GM21360 (cell line): ENCODE measurements at regions not wholly inside any gene's neighbourhood (a gene's known extent, or its start where the extent isn't known, plus 50 kb on each side); places are given as distances from the start of the nearest gene placed in this dataset.
"Not testable (repeated sequence)": the region's sequence is repeated elsewhere in the genome, so short reads cannot be mapped to it uniquely, and the experiment has no call there.

ENCODE experiments used
- ATAC-seq: cut with Tn5 transposase; IDR thresholded peaks from one replicate; pipeline ENCODE4 v1.9.1; 2021; ENCODE audit warnings: mild to moderate bottlenecking, moderate library complexity; ENCODE audit not compliant: unreplicated experiment

DNA sequence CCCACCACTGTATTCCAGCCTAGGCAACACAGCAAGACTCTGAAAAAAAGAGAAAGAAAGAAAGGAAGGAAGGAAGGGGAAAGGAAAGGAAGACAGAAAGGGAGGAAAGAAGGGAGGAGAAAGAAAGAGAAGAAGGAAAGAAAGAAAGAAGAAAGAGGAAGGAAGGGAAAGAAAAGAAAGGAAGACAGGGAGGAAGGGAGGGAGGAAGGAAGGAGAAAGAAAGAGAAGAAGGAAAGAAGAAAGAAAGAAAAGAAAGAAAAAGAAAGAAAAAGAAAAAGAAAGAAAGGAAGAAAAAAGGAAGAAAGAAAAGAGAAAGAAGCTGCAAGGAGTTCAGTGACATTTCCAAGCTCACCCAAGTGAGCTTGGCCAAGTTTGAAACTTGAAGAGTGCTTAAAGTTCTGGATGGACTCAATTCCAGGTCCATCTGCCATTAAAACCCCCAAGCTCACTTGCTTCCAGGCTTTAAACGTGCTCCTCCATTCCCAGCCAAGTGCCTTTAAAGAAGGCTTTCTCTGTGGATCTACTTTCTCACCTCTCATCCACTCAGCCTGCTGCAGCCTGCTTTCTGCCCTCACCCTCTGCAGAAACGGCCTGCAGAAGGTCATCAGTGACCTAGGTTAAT, 101.5 kb downstream of the VCPKMT start:
- ATAC-seq = no peak

DNA sequence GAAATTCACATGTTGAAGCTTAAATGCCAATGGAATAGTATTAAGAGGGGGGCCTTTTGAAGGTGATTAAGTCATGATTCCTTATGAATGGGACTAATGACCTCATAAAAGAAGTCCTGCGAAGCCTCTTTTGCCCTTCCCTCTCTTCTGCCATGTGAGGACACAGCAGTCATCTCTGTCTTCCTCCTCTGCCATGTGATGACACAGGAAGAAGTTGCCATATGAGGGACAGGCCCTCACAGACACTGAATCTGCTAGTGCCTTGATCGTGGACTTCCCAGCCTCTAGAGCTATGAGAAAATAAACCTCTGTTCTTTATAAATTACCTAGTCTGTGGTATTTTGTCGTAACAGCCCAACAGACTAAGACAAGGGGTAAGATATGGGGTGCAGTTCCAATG, 100.7 kb downstream of the VCPKMT start:
- no peak for ATAC-seq

DNA sequence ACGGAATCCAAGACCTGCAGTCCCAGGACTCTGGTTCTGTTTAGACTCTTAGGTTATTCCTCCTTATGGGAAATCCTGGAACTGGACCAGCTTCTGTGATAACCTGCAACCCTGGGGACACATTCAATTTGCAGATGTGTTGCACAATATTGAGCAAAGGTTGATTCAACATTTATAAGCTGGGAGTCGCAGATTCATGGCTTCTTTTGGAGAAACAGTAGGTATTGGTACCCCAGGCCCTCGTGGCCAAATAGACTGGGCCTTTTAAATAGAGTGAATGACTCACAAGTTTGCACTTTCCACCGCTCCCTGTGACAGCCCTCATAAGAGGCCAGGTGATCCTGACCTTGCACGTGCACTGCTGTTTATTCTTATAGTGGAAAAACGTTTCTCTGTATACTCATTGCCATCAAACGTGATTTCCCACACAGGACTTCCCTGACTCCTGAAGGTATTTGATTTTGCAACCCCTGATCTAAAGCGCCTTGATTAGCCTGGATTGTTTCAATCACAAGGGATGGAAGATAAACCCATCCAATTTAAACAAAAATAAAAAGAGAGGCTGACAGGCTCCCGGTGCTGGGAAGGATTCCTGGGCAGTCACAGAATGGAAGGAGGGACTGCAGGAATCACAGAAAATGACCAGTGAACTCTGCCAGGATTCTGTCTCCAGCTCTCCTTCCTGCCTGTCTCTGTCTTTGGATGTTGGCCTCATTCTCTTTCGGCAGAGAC, 98.0 kb downstream of the VCPKMT start:
- no peak for ATAC-seq

DNA sequence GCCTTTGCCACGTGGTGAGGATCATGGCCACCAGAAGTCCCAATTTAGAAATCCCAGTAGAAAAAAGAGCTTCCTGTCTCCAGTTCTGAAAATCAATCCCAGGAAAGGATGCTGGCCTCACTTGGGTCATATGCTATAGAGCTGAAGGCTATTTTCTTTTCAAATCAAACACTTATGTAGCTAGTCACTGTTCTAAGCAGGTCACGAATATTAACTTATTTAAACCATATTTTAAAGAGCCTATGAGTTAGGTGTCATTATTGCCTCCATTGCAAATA, 97.5 kb downstream of the VCPKMT start:
- ATAC-seq = no peak

DNA sequence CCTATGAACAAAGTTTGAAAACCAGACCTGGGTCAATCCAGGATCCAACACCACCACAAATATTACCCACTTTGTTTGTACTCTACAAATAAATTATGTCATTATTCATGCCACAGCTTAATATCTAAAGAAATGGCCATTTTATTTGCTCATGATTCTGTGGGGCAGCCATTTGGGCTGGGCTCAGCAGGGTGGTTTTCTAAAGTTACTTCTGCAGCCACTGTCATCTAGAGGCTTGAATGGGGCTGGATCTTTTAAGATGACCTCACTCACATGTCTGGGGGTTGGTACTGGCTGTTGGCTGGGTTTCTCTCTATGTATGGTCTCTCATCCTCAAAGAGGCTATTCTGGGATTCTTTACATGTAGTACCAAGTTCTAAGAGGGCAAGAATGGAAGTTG, 96.2 kb downstream of the VCPKMT start:
- ATAC-seq = no peak

DNA sequence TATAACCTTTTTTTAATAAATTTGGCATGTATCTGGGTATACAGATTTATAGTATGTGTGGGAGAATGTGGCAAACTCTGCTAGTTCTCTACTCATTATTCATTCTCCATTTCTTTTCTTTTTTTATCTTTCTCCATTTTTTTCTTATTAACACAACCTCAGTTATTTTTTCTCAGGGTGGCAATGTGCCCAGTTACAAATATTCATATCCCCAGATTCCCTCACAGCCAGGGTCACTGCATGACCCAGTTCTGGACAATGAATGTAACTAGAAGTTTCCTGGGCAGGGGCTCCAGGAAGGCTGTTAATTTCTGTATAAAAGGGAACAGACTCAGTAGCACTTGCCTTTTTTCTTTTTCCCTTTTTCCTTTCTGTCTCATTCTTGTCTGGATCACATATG, 95.6 kb downstream of the VCPKMT start:
- ATAC-seq = no peak

DNA sequence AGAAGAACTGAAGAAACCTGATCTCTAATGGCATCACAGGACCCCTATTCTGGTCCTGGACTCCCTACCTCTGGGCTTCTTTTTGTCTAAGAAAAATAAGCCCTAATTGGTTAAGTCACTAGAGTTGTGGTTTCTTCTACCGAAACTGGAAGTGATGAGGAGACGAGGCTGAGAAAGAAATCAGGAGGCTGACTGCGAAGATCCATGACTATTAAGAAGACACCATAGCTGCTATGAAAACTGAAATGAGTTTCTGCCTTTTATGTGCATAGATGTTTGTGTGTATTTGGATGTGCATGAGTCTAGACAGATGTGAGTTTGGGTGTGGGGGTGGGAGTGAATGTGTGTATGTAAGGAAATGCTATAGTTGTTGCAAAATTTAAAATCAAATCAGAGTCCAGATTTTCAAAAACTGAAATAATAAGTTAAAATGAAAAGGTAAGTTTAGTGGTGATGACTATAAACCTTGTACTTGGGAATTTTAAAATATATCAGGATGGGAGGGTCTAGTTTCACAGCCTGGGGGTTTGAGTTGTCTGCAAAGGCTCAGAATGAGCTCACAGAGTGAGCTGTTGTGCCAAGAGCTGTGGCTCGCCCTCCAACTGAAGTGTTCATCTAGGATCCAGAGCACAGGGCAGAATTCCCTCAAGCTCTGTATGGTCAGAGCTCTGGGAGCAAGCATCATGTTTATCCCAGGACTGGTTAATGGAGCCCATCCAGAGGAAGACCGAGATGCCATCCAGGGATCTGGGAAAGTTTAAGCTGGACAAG, 94.9 kb downstream of the VCPKMT start:
- no peak for ATAC-seq

DNA sequence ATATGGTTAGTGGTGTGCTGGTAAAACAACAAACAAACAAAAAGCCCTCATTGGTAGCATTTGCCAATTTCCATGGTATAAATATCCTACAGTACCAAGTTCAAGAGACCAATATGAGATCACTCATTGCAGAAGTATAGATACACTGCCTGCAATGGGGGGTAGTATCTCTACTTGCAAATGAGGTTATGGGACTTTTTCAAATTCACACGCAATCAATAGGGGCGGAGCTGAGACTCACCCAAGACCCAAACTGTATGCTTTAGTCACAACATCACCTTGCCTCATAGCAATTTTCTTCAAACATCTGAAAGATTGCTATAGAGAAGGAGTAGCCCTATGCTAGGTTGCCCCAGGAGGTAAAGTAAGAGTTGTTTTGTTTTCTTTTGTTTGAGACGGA, 93.7 kb downstream of the VCPKMT start:
- ATAC-seq = no peak

DNA sequence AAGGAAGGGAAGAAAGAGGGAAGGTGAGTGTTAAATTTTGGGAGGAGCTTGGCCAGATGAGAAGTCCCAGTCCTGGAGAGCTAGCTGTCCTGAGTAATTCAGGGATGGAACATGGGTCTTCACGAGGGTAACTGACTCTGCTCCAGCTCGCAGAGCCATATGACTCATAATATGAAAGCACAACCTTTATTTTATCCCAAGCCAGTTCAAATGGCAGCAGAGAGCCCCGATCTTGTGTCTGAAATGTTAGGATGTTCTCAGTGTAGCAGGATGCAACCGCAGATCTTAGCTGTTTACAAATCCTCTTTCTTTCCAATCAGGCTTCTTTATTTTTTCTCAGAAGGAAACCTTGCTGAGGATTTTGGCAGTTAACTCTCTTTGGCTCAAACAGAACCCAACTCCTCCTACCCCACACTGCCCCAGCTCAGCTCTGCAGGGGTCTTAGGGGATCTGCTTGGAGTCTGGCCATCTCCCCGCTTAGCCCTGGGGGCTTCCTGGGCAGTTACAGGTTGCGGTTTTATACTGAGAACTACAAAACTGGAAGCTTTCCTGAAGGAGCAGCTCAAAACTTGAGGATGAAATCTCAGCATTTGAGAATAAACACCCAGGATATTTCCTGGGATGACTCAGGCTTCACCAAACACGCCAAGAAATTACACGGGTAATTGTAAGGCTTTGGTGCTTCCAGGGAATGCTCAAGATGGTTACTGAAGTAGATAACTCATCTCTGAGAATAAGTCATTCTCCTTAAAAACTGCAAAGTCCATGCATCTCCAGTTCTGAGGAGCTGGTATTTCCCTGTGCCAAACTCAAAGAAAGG, 92.5 kb downstream of the VCPKMT start:
- no peak for ATAC-seq

DNA sequence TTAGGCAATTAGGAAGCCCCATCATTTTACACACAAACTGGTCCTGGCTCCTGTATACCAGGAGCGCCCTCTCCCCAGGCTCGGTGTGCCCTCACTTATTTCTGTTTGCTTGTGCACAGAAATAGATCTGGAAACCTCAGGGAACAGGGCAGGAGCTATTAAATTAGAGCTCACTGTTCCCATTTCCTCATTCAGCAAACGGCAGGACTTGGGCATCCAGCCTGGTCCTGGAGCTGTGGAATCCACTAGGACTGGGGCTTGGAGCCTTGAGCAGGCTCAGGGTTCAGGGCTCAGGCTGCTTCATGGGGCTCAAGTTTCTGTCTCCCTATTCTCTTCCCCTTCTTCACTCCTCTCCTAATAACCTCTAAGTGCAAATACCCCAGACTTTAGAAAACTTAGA, 91.3 kb downstream of the VCPKMT start:
- no peak for ATAC-seq

DNA sequence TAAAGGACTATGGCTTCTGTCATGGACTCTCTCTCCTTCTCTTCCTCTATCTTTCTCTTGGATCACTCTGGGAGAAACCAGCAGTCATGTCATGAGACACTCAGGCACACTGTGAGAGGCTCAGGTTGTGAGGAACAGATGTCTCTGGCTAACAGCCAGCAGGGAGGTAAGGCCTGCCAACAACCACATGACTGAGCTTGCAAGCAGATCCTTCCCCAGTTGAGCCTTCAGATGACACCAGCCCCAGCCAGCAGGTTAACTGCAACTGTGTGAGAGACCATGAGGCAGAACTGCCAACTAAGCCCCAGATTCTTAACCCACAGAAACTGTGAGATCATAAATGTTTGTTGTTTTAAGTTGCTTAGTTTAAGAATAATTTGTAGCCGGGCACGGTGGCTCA, 90.6 kb downstream of the VCPKMT start:
- ATAC-seq = no peak

DNA sequence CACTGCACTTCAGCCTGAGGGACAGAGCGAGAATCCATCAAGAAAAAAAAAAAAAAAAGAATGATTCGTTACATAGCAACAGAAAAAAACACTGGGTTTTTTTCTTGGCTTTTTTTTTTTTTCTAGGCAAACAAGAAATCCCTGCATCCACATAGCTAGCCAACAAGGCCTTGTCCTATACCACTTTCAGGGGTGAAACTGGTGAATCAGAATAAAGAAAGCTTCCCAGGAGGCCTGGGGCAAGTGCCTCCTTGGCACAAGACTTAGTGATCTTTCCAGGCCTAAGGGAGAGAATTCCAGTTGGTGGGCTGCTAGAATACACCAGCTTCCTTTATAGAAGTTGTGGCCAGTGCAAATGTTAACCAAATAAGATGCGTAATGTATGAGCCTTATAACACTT, 90.0 kb downstream of the VCPKMT start:
- ATAC-seq = no peak

DNA sequence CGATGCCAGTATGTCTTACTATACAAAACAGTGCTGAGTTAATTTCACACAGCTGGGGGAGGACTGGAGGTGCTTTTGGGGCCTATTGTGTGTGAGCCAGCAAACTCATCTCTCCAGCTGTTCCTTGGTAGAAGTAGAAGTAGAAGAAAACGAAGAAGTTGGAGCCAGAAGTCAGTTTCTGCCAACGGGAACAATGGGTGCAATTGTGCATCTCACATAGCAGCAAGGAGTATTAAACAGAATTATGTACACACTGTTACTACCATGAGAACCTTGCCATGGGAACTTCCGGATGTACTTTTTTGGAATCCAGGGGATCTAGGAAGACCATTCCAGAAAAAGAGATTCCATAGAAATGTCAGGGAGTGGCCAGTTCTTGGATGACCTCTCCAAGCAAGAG, 88.6 kb downstream of the VCPKMT start:
- ATAC-seq = no peak

DNA sequence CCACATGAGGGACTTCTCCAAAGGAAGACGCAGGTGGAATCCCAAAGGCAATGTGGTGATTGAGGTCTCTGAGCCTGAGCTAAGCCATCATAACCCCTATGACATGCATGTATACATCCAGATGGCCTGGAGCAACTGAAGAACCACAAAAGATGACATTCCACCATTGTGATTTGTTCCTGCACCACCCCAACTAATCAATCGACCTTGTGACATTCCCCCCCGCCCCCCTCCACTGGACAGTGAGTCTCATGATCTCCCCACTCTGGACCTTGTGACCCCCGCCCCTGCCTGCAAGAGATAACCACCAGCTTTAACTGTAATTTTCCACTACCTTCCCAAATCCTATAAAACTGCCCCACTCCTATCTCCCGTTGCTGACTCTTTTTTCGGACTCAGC, 87.9 kb downstream of the VCPKMT start:
- ATAC-seq = no peak

DNA sequence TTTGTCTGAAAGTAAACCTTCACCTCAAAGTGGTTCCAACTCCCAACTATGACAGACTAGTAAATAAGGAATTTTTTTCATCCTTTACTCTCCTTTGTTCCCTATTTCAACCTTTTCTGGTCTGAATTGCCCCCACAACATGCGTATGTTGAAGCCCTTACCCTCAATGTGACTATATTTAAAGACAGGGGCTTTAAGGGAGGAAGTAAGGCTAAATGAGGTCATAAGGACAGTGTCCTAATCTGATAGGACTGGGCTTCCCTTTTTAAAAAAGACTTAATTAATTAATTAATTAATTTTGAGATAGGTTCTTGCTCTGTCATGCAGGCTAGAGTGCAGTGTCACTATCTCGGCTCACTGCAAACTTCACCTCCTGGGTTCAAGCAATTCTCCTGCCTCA, 86.3 kb downstream of the VCPKMT start:
- no peak for ATAC-seq

DNA sequence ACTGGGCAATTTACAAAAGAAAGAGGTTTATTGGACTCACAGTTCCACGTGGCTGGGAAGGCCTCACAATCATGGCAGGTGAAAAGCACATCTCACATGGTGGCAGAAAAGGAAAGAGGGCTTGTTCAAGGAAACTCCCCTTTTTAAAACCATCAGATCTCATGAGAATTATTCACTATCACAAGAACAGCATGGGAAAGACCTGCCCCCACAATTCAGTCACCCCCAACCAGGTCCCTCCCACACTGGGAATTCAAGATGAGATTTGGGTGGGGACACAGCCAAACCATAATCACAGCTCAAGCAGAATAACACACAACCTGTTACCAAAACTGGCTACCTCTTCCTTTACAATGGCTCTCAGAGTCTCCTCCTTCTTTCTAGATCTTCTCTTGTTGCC, 85.5 kb downstream of the VCPKMT start:
- not testable (repeated sequence) for ATAC-seq

DNA sequence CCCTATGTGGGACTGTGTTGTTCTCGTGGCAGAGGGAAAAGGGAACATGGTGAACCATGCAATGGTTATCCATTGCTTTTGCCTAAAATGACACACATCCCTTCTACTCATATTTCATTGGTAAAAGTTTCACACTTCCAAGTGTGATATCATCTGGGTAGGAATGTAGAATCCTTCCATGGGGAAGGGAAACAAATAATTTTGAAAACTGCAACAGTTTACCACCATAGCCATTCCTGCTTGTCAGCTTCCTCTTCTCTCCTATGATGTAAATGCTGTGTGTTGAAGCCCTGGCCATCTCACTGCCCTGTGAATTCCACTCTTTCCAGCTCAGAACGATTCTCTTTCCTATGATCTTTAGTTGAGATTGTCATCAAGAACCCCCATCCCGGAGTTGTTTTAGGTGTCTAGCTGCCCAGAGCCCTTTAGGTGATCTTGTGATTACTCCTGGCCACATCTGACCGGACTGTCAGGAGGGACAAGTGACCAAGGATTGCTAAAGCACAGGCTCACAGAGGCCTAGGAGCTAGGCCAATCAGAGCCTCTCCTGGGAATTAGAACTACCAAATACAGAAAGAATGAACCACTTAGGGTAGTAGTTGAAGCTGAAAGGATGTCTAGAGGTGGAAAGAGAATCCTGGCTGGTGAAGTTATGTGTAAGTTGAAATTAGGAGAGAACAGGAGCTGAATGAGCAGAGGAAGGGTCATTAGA, 84.6 kb downstream of the VCPKMT start:
- ATAC-seq = no peak

DNA sequence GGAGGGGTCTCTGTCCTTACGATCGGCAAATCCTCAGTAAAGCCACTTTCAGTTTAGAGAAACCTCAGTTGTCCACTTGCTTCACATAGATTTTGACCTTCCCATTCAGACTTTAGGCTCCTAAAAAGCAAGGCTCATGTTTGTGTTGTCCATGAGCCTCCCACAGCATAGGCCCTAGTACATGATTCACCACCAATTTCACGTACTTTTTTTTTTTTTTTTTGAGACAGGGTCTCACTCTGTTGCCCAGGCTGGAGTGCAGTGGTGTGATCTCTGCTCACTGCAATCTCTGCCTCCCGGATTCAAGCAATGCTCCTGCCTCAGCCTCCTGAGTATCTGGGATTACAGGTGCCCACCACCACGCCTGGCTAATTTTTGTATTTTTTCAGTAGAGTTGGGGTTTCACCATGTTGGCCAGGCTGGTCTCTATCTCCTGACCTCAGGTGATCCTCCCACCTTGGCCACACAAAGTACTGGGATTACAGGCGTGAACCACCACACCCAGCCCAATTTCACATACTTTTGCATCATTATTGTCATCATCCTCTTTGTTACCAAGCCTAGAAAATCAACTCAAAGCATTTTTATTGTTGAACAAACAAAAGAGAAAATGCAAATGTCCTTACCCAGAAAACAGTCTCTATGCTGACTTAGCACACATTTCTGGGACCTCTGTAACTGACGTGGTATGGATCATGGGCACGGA, 83.8 kb downstream of the VCPKMT start:
- not testable (repeated sequence) for ATAC-seq

DNA sequence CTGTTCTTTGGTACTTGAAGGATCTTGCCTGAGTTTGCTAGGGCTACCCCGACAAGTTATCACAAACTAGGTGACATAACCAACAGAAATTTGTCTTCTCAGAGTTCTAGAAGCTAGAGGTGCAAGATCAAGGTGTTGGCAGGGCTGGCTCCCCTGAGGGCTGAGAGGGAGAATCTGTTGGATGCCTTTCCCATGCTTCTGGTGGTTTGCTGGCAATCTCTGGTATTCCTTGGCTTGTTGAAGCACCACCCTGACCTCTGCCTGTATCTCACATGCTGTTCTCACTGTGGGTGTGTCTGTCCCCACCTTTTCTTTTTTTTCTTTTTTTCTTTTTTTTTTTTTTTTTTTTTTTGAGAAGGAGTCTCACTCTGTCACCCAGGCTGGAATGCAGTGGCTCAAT, 81.2 kb downstream of the VCPKMT start:
- ATAC-seq = no peak

DNA sequence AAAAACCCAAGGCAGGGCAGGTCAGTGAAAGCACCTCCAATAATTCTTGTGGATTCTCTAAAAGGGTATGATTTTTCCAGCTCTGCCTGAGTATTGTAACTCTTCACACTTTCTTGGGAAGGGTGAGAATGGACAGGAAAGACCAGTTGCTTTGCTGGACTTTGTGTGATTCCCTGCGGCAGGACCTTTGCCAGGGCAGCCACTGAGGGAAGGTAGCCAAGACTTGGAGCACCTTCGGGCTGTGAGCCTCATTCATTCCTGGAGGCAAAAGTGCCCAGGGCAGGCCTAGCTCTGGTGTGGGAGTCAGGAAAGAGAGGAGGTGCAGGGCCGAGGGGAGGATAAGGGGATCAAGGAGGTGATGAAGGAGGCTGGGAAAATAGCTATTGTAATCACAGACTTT, 80.2 kb downstream of the VCPKMT start:
- no peak for ATAC-seq
